HEK293 (cell line): ENCODE measurements at regions not wholly inside any gene's neighbourhood (a gene's known extent, or its start where the extent isn't known, plus 50 kb on each side); places are given as distances from the start of the nearest gene placed in this dataset.

Source experiments
- CTCF ChIA-PET: fragments of 350-600 bp; formaldehyde crosslinking; extraction: SDS; loops from one replicate; lab custom pipeline; 2021; ENCODE audit warnings: antibody characterized with exemption; lab: Yijun Ruan, JAX
- POLR2A ChIA-PET: fragments of 300-600 bp; formaldehyde crosslinking; extraction: SDS; loops from one replicate; lab custom pipeline; 2020; ENCODE audit warnings: antibody characterized with exemption, inconsistent platforms; lab: Yijun Ruan, JAX
- H3K27ac ChIP-seq: fragments of 200-500 bp; sonication (Bioruptor generic); 2 replicates; pipeline ENCODE4 v1.5.1; 2014; ENCODE audit warnings: low read depth, low read length, control low read depth, inconsistent platforms; ENCODE audit errors: extremely low read depth
- H3K36me3 ChIP-seq, 2 experiments: fragments of 200-500 bp in 1 of 2; sonication (Bioruptor generic) in 1 of 2; 1 replicate in 1 of 2; 2 replicates in 1 of 2; pipeline ENCODE4 v1.5.1; 2014 to 2017; ENCODE audit warnings: inconsistent platforms in 2 of 2, low read length in 2 of 2; ENCODE audit not compliant: control insufficient read depth in 2 of 2, insufficient read depth in 1 of 2
- H3K4me1 ChIP-seq: fragments of 200-500 bp; sonication (Bioruptor generic); 2 replicates; pipeline ENCODE4 v1.5.1; 2014; ENCODE audit warnings: mild to moderate bottlenecking, low read length, inconsistent platforms; ENCODE audit not compliant: control insufficient read depth, insufficient read depth
- H3K4me3 ChIP-seq: 2 replicates; pipeline ENCODE4 v1.5.1; 2011; ENCODE audit warnings: low read depth, mild to moderate bottlenecking, control low read depth, low read length, moderate library complexity
- H3K9me3 ChIP-seq: fragments of 200-500 bp; sonication (Bioruptor generic); 2 replicates; pipeline ENCODE4 v1.5.1; 2014; ENCODE audit warnings: low read depth, low read length, inconsistent platforms; ENCODE audit not compliant: control insufficient read depth, insufficient read depth
- OVOL3 ChIP-seq: fragments of 450-650 bp; formaldehyde crosslinking; IDR thresholded peaks from 2 replicates; pipeline ENCODE4 v1.5.1; 2016; ENCODE audit warnings: missing biosample characterization, missing genetic modification characterization
- PRDM1 ChIP-seq: fragments of 450-650 bp; formaldehyde crosslinking; IDR thresholded peaks from 2 replicates; pipeline ENCODE4; 2016; ENCODE audit warnings: missing biosample characterization, missing genetic modification characterization
- TCF7L2 ChIP-seq: IDR thresholded peaks from 2 replicates; pipeline ENCODE4 v1.6.1; 2011; ENCODE audit warnings: low read depth, mild to moderate bottlenecking, inconsistent platforms, low read length, moderate library complexity, borderline replicate concordance
- YY2 ChIP-seq: fragments of 450-650 bp; formaldehyde crosslinking; IDR thresholded peaks from 2 replicates; pipeline ENCODE4 v1.5.1; 2016; ENCODE audit warnings: missing biosample characterization, missing genetic modification characterization
- ZBTB1 ChIP-seq: fragments of 450-650 bp; formaldehyde crosslinking; IDR thresholded peaks from 2 replicates; pipeline ENCODE4 v1.5.1; 2016; ENCODE audit warnings: missing biosample characterization, missing genetic modification characterization
- ZBTB11 ChIP-seq: fragments of 450-650 bp; formaldehyde crosslinking; conservative IDR thresholded peaks from 2 replicates; pipeline ENCODE4 v1.5.1; 2016; ENCODE audit warnings: low read depth, missing biosample characterization, missing genetic modification characterization
- ZBTB20 ChIP-seq: fragments of 450-650 bp; formaldehyde crosslinking; IDR thresholded peaks from 2 replicates; pipeline ENCODE4 v1.5.1; 2016; ENCODE audit warnings: missing biosample characterization, missing genetic modification characterization
- ZFHX2 ChIP-seq: fragments of 450-650 bp; formaldehyde crosslinking; conservative IDR thresholded peaks from 2 replicates; pipeline ENCODE4 v1.5.1; 2016; ENCODE audit warnings: missing biosample characterization, missing genetic modification characterization
- ZNF133 ChIP-seq: fragments of 450-650 bp; formaldehyde crosslinking; IDR thresholded peaks from 2 replicates; pipeline ENCODE4 v1.5.1; 2016; ENCODE audit warnings: missing biosample characterization, missing genetic modification characterization
- ZNF148 ChIP-seq: fragments of 450-650 bp; formaldehyde crosslinking; IDR thresholded peaks from 2 replicates; pipeline ENCODE4 v1.5.0; 2017; ENCODE audit warnings: missing biosample characterization, missing genetic modification characterization, borderline replicate concordance
- ZNF2 ChIP-seq: fragments of 450-650 bp; formaldehyde crosslinking; IDR thresholded peaks from 2 replicates; pipeline ENCODE4 v1.5.1; 2016; ENCODE audit warnings: missing biosample characterization, missing genetic modification characterization
- ZNF26 ChIP-seq: fragments of 450-650 bp; formaldehyde crosslinking; IDR thresholded peaks from 2 replicates; pipeline ENCODE4 v1.5.1; 2016; ENCODE audit warnings: missing biosample characterization, missing genetic modification characterization
- ZNF280D ChIP-seq: fragments of 450-650 bp; formaldehyde crosslinking; IDR thresholded peaks from 2 replicates; pipeline ENCODE4 v1.5.1; 2016; ENCODE audit warnings: missing biosample characterization, missing genetic modification characterization
- ZNF366 ChIP-seq: fragments of 450-650 bp; formaldehyde crosslinking; conservative IDR thresholded peaks from 2 replicates; pipeline ENCODE4 v1.5.1; 2016; ENCODE audit warnings: missing biosample characterization, missing genetic modification characterization
- ZNF423 ChIP-seq: fragments of 450-650 bp; formaldehyde crosslinking; IDR thresholded peaks from 2 replicates; pipeline ENCODE4 v1.5.1; 2016; ENCODE audit warnings: missing biosample characterization, missing genetic modification characterization
- ZNF488 ChIP-seq: fragments of 450-650 bp; formaldehyde crosslinking; IDR thresholded peaks from 2 replicates; pipeline ENCODE4 v1.5.1; 2016; ENCODE audit warnings: missing biosample characterization, missing genetic modification characterization
- ZNF560 ChIP-seq: fragments of 450-650 bp; formaldehyde crosslinking; IDR thresholded peaks from 2 replicates; pipeline ENCODE4 v1.5.1; 2017; ENCODE audit warnings: missing biosample characterization, missing genetic modification characterization, borderline replicate concordance
- ZNF629 ChIP-seq: fragments of 450-650 bp; formaldehyde crosslinking; IDR thresholded peaks from 2 replicates; pipeline ENCODE4 v1.5.1; 2017; ENCODE audit warnings: missing biosample characterization, missing genetic modification characterization
- ZNF677 ChIP-seq: fragments of 450-650 bp; IDR thresholded peaks from 2 replicates; pipeline ENCODE4 v1.5.0; 2018; ENCODE audit warnings: missing biosample characterization, mild to moderate bottlenecking, missing genetic modification characterization, moderate library complexity
- ZNF701 ChIP-seq: fragments of 450-650 bp; formaldehyde crosslinking; IDR thresholded peaks from 2 replicates; pipeline ENCODE4 v1.5.1; 2016; ENCODE audit warnings: missing biosample characterization, missing genetic modification characterization
- ZSCAN16 ChIP-seq: fragments of 450-650 bp; formaldehyde crosslinking; IDR thresholded peaks from 2 replicates; pipeline ENCODE4 v1.5.1; 2016; ENCODE audit warnings: missing biosample characterization, missing genetic modification characterization

DNA sequence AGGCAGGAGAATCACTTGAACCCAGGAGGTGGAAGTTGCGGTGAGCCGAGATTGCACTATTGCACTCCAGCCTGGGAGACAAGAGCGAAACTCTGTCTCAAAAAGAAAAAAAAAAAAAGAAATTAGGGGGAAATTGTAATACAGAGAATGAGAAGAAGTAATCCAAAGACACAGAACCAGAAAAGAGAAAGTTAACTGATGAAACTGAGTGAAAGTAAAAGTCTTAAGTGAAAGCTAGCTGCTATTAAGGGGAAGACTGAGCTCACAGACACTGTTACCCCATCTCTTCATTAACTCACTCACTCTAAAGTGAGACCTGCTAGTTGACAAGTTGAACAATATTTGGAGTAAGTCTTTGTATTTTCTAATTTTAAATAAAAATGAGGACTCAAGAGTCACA lies 763.0 kb upstream of the PCDH10 start:
- Histone ChIP-seq H3K4me3 (no peak overlapping the region), H3K9me3 (no peaks in the 10 kb centered on the region), H3K36me3 (no peaks in the 10 kb centered on the region), H3K27ac (no peak overlapping the region), H3K4me1 (no peaks in the 10 kb centered on the region)
- POLR2A ChIA-PET = no interaction called here
- TF ChIP-seq OVOL3 (tag by site-specific recombination) (no peak), PRDM1 (tag by site-specific recombination) (peak; percentile 66)
- CTCF ChIA-PET = no interaction called here

DNA sequence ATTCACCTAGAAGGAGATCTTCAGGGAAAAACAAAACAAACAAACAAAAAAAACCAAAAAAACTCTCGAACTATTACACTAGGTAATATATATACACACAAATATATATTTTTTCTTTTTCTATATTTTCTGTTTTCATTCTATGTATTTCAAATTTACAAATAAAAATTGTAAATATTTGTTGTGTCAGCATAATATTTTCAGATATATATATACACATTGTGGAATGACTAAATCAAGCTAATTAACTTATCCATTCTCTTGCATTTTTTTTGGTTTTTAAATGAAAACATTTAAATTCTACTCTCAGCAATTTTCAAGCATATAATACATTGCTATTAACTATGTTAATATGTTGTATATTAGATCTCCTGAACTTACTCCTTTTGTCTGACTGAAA lies 762.0 kb upstream of the PCDH10 start:
- POLR2A ChIA-PET = no interaction called here
- H3K27ac ChIP-seq = no peak overlapping the region
- H3K36me3 ChIP-seq = no peaks in the 10 kb centered on the region

More for the DNA sequence above, 762.0 kb upstream of the PCDH10 start:
- CTCF ChIA-PET = no interaction called here
- no peaks in the 10 kb centered on the region for H3K4me1 ChIP-seq
- TF ChIP-seq TCF7L2 (no peak), ZNF148 (tag by site-specific recombination) (no peak), YY2 (no peak), ZBTB11 (tag by site-specific recombination) (no peak), ZNF133 (tag by site-specific recombination) (no peak), ZNF488 (tag by site-specific recombination) (no peak), ZNF677 (no peak), ZNF701 (tag by site-specific recombination) (no peak), ZSCAN16 (tag by site-specific recombination) (no peak), ZNF423 (tag by site-specific recombination) (no peak), ZNF629 (no peak), ZBTB20 (tag by site-specific recombination) (no peak), ZNF366 (no peak), ZNF560 (no peak), ZNF26 (tag by site-specific recombination) (no peak), ZBTB1 (tag by site-specific recombination) (no peak), ZNF2 (tag by site-specific recombination) (no peak), ZFHX2 (tag by site-specific recombination) (no peak), ZNF280D (tag by site-specific recombination) (no peak)
- H3K9me3 ChIP-seq = no peaks in the 10 kb centered on the region
- no peak overlapping the region for H3K4me3 ChIP-seq
